Neural cell (in vitro differentiated cells): ENCODE measurements at regions not wholly inside any gene's neighbourhood (a gene's known extent, or its start where the extent isn't known, plus 50 kb on each side); places are given as distances from the start of the nearest gene placed in this dataset.
A peak's percentile ranks its signal among the peaks of the same experiment; 100 is the strongest.

Source experiments
- H2AFZ ChIP-seq: fragments of 200-600, 300-800 bp; sonication (generic), shearing (Covaris generic); 2 replicates; pipeline ENCODE4 v1.6.0; 2014; ENCODE audit warnings: low read depth, mild to moderate bottlenecking, antibody characterized with exemption, low read length, moderate library complexity
- H3F3A ChIP-seq: fragments of 200-600 bp; shearing (Covaris generic); 2 replicates; pipeline ENCODE4 v1.6.1; 2016; ENCODE audit warnings: mild to moderate bottlenecking, moderate library complexity, mixed read lengths, antibody characterized with exemption, low read length; ENCODE audit not compliant: insufficient read depth, poor library complexity, severe bottlenecking
- H3K27ac ChIP-seq: fragments of 200-600, 300-800 bp; sonication (generic), shearing (Covaris generic); 2 replicates; pipeline ENCODE4 v1.5.1; 2014; ENCODE audit warnings: mild to moderate bottlenecking, low read length, moderate library complexity
- H3K27me3 ChIP-seq: fragments of 300-800, 200-600 bp; sonication (generic), shearing (Covaris generic); 2 replicates; pipeline ENCODE4 v1.6.0; 2014; ENCODE audit warnings: mild to moderate bottlenecking, low read depth, low read length, moderate library complexity; ENCODE audit not compliant: insufficient read depth
- H3K36me3 ChIP-seq: fragments of 300-800, 200-600 bp; sonication (generic), shearing (Covaris generic); 2 replicates; pipeline ENCODE4 v1.5.1; 2014; ENCODE audit warnings: mild to moderate bottlenecking, antibody characterized with exemption, low read length, moderate library complexity; ENCODE audit not compliant: insufficient read depth
- H3K4me2 ChIP-seq: fragments of 300-800, 200-600 bp; sonication (generic), shearing (Covaris generic); 2 replicates; pipeline ENCODE4 v1.6.0; 2014; ENCODE audit warnings: mild to moderate bottlenecking, low read length
- H3K4me3 ChIP-seq: fragments of 300-800, 200-600 bp; sonication (generic), shearing (Covaris generic); 2 replicates; pipeline ENCODE4 v1.5.1; 2014; ENCODE audit warnings: mild to moderate bottlenecking, low read length, moderate library complexity
- H3K79me2 ChIP-seq: fragments of 200-600 bp; shearing (Covaris generic); replicated peaks from 2 replicates; pipeline ENCODE4 v1.6.0; 2014; ENCODE audit warnings: mild to moderate bottlenecking, low read length, moderate library complexity; ENCODE audit not compliant: insufficient read depth
- H3K9ac ChIP-seq: fragments of 300-800, 200-600 bp; sonication (generic), shearing (Covaris generic); 2 replicates; pipeline ENCODE4 v1.6.1; 2016; ENCODE audit warnings: mild to moderate bottlenecking, low read length, mixed read lengths
- H3K9me2 ChIP-seq: fragments of 200-600 bp; shearing (Covaris generic); 2 replicates; pipeline ENCODE4 v1.6.1; 2016; ENCODE audit warnings: mild to moderate bottlenecking, low read length, mixed read lengths; ENCODE audit not compliant: insufficient read depth
- H3K9me3 ChIP-seq: fragments of 200-600, 300-800 bp; sonication (generic), shearing (Covaris generic); 2 replicates; pipeline ENCODE4 v1.6.1; 2016; ENCODE audit warnings: mild to moderate bottlenecking, mixed run types, low read length, moderate library complexity, mixed read lengths
- H4K20me1 ChIP-seq: fragments of 200-600 bp; shearing (Covaris generic); 2 replicates; pipeline ENCODE4 v1.6.1; 2016; ENCODE audit warnings: mild to moderate bottlenecking, mixed run types; ENCODE audit not compliant: insufficient read depth
- EP300 ChIP-seq: fragments of 450-650 bp; conservative IDR thresholded peaks from 2 replicates; pipeline ENCODE4 v1.6.1; 2014; ENCODE audit warnings: antibody characterized with exemption, mild to moderate bottlenecking, moderate library complexity; ENCODE audit not compliant: poor library complexity, severe bottlenecking
- EZH2 ChIP-seq: fragments of 200-600, 300-800 bp; shearing (Covaris generic), sonication (generic); IDR thresholded peaks from 2 replicates; pipeline ENCODE4 v1.6.1; 2014; ENCODE audit warnings: antibody characterized with exemption, low read length, borderline replicate concordance, mild to moderate bottlenecking; ENCODE audit not compliant: insufficient read depth, poor library complexity, severe bottlenecking
- MXI1 ChIP-seq: fragments of 450-650 bp; conservative IDR thresholded peaks from 2 replicates; pipeline ENCODE4 v1.6.1; 2014; ENCODE audit warnings: antibody characterized with exemption, mild to moderate bottlenecking; ENCODE audit not compliant: poor library complexity, severe bottlenecking
- POLR2AphosphoS5 ChIP-seq: IDR thresholded peaks from 2 replicates; pipeline ENCODE4 v1.6.1; 2012
- RAD21 ChIP-seq: fragments of 450-650 bp; conservative IDR thresholded peaks from 2 replicates; pipeline ENCODE4 v1.6.1; 2014; ENCODE audit warnings: antibody characterized with exemption, mild to moderate bottlenecking, moderate library complexity
- SMC3 ChIP-seq: fragments of 450-650 bp; conservative IDR thresholded peaks from 2 replicates; pipeline ENCODE4 v1.6.1; 2014; ENCODE audit warnings: antibody characterized with exemption, mild to moderate bottlenecking, moderate library complexity; ENCODE audit not compliant: poor library complexity
- TAF1 ChIP-seq: IDR thresholded peaks from 2 replicates; pipeline ENCODE4 v1.6.1; 2012; ENCODE audit warnings: low read depth
- TF ChIP-seq, protein P1 (sequence below): IDR thresholded peaks from 2 replicates; pipeline ENCODE4 v1.6.1; 2012; ENCODE audit warnings: borderline replicate concordance
- TF ChIP-seq, protein P2 (sequence below): fragments of 450-650 bp; IDR thresholded peaks from 2 replicates; pipeline ENCODE4 v1.5.1; 2014; ENCODE audit warnings: antibody characterized with exemption, mild to moderate bottlenecking, moderate library complexity; ENCODE audit not compliant: poor library complexity, severe bottlenecking

DNA sequence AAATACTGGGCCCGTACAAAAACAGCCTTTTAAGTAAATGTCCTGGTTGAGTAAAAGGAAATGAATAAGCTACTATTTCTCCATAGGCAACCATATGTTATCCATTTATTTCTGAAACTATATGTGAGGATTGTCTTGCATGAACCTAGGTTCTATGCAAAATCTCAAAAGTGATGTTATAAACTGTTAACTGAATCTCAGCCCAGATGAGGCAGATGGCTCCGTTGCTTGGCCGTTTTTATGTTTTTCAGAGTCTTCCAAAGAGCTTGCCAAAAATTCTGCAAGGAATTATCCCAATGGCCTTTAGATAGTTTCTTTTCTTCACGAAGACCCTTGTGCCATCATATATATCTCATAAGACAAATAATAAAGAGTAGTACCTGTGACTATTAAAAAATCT lies 1669.5 kb upstream of the DDX18 start:
- Histone ChIP-seq H3K36me3 (no peaks in the 10 kb centered on the region), H3K9me3 (no peaks in the 10 kb centered on the region), H3K27ac (no peak overlapping the region), H3K27me3 (no peaks in the 10 kb centered on the region), H2AFZ (no peak overlapping the region), H3K9me2 (no peaks in the 10 kb centered on the region), H3K79me2 (no peaks in the 10 kb centered on the region), H3K9ac (no peak overlapping the region), H4K20me1 (no peaks in the 10 kb centered on the region), H3F3A (no peaks in the 10 kb centered on the region), H3K4me3 (no peak overlapping the region), H3K4me2 (no peak overlapping the region)
- TF ChIP-seq POLR2AphosphoS5 (no peak), EP300 (no peak), RAD21 (no peak), EZH2 (no peak), SMC3 (no peak), MXI1 (no peak), TAF1 (no peak)
- TF ChIP-seq, protein P1, sequence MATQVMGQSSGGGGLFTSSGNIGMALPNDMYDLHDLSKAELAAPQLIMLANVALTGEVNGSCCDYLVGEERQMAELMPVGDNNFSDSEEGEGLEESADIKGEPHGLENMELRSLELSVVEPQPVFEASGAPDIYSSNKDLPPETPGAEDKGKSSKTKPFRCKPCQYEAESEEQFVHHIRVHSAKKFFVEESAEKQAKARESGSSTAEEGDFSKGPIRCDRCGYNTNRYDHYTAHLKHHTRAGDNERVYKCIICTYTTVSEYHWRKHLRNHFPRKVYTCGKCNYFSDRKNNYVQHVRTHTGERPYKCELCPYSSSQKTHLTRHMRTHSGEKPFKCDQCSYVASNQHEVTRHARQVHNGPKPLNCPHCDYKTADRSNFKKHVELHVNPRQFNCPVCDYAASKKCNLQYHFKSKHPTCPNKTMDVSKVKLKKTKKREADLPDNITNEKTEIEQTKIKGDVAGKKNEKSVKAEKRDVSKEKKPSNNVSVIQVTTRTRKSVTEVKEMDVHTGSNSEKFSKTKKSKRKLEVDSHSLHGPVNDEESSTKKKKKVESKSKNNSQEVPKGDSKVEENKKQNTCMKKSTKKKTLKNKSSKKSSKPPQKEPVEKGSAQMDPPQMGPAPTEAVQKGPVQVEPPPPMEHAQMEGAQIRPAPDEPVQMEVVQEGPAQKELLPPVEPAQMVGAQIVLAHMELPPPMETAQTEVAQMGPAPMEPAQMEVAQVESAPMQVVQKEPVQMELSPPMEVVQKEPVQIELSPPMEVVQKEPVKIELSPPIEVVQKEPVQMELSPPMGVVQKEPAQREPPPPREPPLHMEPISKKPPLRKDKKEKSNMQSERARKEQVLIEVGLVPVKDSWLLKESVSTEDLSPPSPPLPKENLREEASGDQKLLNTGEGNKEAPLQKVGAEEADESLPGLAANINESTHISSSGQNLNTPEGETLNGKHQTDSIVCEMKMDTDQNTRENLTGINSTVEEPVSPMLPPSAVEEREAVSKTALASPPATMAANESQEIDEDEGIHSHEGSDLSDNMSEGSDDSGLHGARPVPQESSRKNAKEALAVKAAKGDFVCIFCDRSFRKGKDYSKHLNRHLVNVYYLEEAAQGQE: no peak
- TF ChIP-seq, protein P2, sequence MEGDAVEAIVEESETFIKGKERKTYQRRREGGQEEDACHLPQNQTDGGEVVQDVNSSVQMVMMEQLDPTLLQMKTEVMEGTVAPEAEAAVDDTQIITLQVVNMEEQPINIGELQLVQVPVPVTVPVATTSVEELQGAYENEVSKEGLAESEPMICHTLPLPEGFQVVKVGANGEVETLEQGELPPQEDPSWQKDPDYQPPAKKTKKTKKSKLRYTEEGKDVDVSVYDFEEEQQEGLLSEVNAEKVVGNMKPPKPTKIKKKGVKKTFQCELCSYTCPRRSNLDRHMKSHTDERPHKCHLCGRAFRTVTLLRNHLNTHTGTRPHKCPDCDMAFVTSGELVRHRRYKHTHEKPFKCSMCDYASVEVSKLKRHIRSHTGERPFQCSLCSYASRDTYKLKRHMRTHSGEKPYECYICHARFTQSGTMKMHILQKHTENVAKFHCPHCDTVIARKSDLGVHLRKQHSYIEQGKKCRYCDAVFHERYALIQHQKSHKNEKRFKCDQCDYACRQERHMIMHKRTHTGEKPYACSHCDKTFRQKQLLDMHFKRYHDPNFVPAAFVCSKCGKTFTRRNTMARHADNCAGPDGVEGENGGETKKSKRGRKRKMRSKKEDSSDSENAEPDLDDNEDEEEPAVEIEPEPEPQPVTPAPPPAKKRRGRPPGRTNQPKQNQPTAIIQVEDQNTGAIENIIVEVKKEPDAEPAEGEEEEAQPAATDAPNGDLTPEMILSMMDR: no peak

DNA sequence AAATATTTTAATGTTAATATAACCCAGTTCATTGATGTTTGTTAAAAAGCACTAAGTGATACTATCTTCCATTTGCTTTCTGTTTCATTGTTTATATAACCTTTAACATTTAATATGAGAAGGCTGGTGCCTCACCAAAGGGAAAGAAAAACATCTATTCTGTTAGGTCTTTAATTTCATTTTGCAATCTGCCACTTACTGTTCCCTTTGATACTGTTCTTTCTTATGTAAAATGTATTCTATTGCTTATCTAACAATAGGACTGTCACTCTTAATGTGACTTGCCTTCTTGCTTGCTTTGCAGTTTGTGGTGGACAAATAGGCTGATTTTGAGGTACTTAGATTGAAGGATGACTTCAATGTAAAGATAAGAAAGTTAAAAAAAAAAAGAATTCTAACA lies 1666.1 kb upstream of the DDX18 start:
- Histone ChIP-seq H3K36me3 (no peaks in the 10 kb centered on the region), H3K27me3 (no peaks in the 10 kb centered on the region), H3K9me3 (no peaks in the 10 kb centered on the region), H3F3A (no peaks in the 10 kb centered on the region), H2AFZ (no peak overlapping the region), H3K9ac (no peak overlapping the region), H3K4me2 (no peak overlapping the region), H4K20me1 (no peaks in the 10 kb centered on the region), H3K27ac (no peak overlapping the region), H3K79me2 (no peaks in the 10 kb centered on the region), H3K4me3 (no peak overlapping the region), H3K9me2 (no peaks in the 10 kb centered on the region)
- no peak for TF ChIP-seq MXI1
- TF ChIP-seq EP300: peak; percentile 39
- TF ChIP-seq, protein P2: no peak
